ENCODE measurements at regions not wholly inside any gene's neighbourhood (a gene's known extent, or its start where the extent isn't known, plus 50 kb on each side); places are given as distances from the start of the nearest gene placed in this dataset.

- no peaks in the 10 kb centered on the region for H3K4me1 ChIP-seq
- no peaks in the 10 kb centered on the region for H3K36me3 ChIP-seq
- no peak overlapping the region for H3K27ac ChIP-seq
- H3K27me3 ChIP-seq, result no peaks in the 10 kb centered on the region
- no peak for TF ChIP-seq CTCF (IDR thresholded peaks at IDR 0.05)
- no peak for DNase-seq (ENCODE audit: low spot score)
- H3K9me3 ChIP-seq, result no peaks in the 10 kb centered on the region
- no peak overlapping the region for H3K4me3 ChIP-seq
Observed at GRCh38 chr10:33630761-33631160, 296.3 kb upstream of the NRP1 start.

DNA sequence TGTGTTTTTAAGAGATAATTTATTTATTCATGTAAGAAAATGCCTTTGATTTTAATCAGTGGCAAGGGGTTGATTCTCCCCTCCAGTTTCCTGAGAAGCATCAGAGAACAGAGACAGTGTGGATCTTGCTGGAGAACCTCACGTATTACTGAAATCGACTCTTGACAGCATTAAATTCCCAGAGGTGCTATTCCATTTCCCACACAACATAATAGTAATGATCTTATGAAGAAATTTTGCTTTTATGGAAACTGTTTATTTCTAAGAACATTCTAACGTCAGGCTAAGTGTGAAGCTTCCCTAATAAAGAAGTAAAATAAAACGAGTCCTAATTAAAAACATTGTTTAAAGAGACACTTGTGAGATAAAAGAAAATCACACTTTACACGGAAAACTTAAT, 293.1 kb upstream of the NRP1 start:
- Histone ChIP-seq H3K27me3 (no peaks in the 10 kb centered on the region), H3K27ac (no peak overlapping the region), H3K4me1 (no peaks in the 10 kb centered on the region), H3K9me3 (no peaks in the 10 kb centered on the region), H3K36me3 (no peaks in the 10 kb centered on the region), H3K4me3 (no peak overlapping the region)
- TF ChIP-seq CTCF (IDR thresholded peaks at IDR 0.05), result no peak
- DNase-seq (ENCODE audit: low spot score), result no peak

DNA sequence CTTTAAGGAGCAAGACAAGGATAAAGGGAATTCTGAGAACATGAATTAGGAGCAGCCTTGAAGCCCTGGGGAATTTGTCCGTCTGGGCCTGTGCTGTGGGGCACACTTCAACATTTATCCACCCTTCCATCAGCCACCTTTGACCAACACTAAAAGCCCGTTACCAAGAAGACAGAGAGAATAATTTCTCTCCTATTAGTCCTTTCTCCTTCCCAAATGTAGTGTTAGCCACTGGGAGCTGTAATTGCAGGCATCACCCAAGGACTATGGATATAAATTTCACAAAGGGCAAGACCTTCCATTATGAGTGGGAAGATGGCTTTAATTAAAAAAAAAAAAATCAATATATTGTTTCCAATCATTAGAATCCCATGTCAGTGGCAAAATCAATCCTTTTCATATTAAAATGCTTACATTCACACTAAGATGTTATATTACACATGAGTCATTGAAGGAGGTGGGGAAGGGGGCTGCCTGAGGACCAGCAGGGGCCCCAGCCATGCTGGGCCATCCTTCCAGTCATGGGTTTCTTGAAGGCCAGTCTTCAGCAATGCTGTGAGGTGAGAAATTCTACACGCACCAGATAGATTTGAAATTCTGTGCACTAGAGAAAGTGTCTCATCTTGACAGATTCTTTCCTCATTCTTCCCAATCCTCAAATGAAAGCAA, 292.5 kb upstream of the NRP1 start:
- no peaks in the 10 kb centered on the region for H3K36me3 ChIP-seq
- H3K27me3 ChIP-seq, result no peaks in the 10 kb centered on the region
- no peaks in the 10 kb centered on the region for H3K9me3 ChIP-seq
- no peak overlapping the region for H3K4me3 ChIP-seq
- no peak for TF ChIP-seq CTCF (IDR thresholded peaks at IDR 0.05)
- DNase-seq (ENCODE audit: low spot score), result no peak
- no peak overlapping the region for H3K27ac ChIP-seq
- no peaks in the 10 kb centered on the region for H3K4me1 ChIP-seq

DNA sequence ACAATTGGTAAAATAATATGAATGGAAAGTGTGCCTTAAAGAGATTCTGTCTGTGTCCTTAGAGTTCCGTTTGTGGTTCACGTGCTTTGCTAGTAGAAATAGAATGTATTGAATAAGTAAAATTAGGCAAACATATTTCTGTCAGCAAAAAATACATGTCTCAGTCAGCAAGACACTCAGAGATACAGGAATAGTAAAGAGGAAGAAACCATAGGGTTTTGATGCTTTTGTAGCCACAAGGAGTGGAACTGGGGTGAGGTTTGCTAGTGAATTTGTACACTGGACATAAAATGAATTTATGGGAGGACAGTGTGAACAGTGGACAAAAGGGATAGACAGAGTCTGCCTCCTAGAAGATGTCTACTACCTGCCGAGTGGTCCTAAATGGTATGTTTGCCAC, 289.2 kb upstream of the NRP1 start:
- no peak for TF ChIP-seq CTCF (IDR thresholded peaks at IDR 0.05)
- Histone ChIP-seq H3K9me3 (no peaks in the 10 kb centered on the region), H3K36me3 (no peaks in the 10 kb centered on the region), H3K27ac (no peak overlapping the region), H3K27me3 (no peaks in the 10 kb centered on the region), H3K4me1 (no peaks in the 10 kb centered on the region), H3K4me3 (no peak overlapping the region)
- no peak for DNase-seq (ENCODE audit: low spot score)

- H3K27ac ChIP-seq, result no peak overlapping the region
- no peaks in the 10 kb centered on the region for H3K4me1 ChIP-seq
- no peaks in the 10 kb centered on the region for H3K36me3 ChIP-seq
- no peak for DNase-seq (ENCODE audit: low spot score)
- no peak overlapping the region for H3K4me3 ChIP-seq
- no peaks in the 10 kb centered on the region for H3K9me3 ChIP-seq
- TF ChIP-seq CTCF (IDR thresholded peaks at IDR 0.05), result no peak
- no peaks in the 10 kb centered on the region for H3K27me3 ChIP-seq
Observed at GRCh38 chr10:33621101-33621500, 286.6 kb upstream of the NRP1 start.

- no peaks in the 10 kb centered on the region for H3K27me3 ChIP-seq
- no peaks in the 10 kb centered on the region for H3K4me1 ChIP-seq
- TF ChIP-seq CTCF (IDR thresholded peaks at IDR 0.05), result no peak
Observed at GRCh38 chr10:33618196-33618595, 283.7 kb upstream of the NRP1 start.

More at GRCh38 chr10:33618196-33618595, 283.7 kb upstream of the NRP1 start:
- DNase-seq (ENCODE audit: low spot score), result no peak
- H3K27ac ChIP-seq, result no peak overlapping the region
- no peaks in the 10 kb centered on the region for H3K36me3 ChIP-seq
- no peak overlapping the region for H3K4me3 ChIP-seq
- no peaks in the 10 kb centered on the region for H3K9me3 ChIP-seq

Measured in right atrium auricular region (tissue), 2 donors.